ENCODE measurements at regions not wholly inside any gene's neighbourhood (a gene's known extent, or its start where the extent isn't known, plus 50 kb on each side); places are given as distances from the start of the nearest gene placed in this dataset.

- H3K9me3 Mint-ChIP-seq: no peaks in the 10 kb centered on the region
- no peak overlapping the region for H3K27ac Mint-ChIP-seq (ENCODE audit: unreplicated experiment)
- H3K36me3 Mint-ChIP-seq (ENCODE audit: low read depth): no peaks in the 10 kb centered on the region
- no peaks in the 10 kb centered on the region for H3K4me1 Mint-ChIP-seq
- no peaks in the 10 kb centered on the region for H3K27me3 Mint-ChIP-seq (ENCODE audit: low read depth)
- TF ChIP-seq CTCF (conservative IDR thresholded peaks at IDR 0.05): no peak
- DNase-seq (ENCODE audit: low read depth, low spot score): no peak
- H3K4me3 Mint-ChIP-seq: no peak overlapping the region
Measured at GRCh38 chr4:159428293-159428692, 325.4 kb downstream of the RAPGEF2 start.

GRCh38 chr4:159428975-159429692, 326.3 kb downstream of the RAPGEF2 start:
- no peak for DNase-seq (ENCODE audit: low read depth, low spot score)
- Mint-ChIP-seq H3K4me1 (no peaks in the 10 kb centered on the region), H3K9me3 (no peaks in the 10 kb centered on the region), H3K27me3 (ENCODE audit: low read depth) (no peaks in the 10 kb centered on the region), H3K27ac (ENCODE audit: unreplicated experiment) (no peak overlapping the region), H3K36me3 (ENCODE audit: low read depth) (no peaks in the 10 kb centered on the region), H3K4me3 (no peak overlapping the region)
- TF ChIP-seq CTCF (conservative IDR thresholded peaks at IDR 0.05): no peak

- Mint-ChIP-seq H3K4me3 (no peak overlapping the region), H3K27ac (ENCODE audit: unreplicated experiment) (no peak overlapping the region), H3K36me3 (ENCODE audit: low read depth) (no peaks in the 10 kb centered on the region), H3K4me1 (no peaks in the 10 kb centered on the region), H3K27me3 (ENCODE audit: low read depth) (no peaks in the 10 kb centered on the region), H3K9me3 (no peaks in the 10 kb centered on the region)
- DNase-seq (ENCODE audit: low read depth, low spot score): no peak
- TF ChIP-seq CTCF (conservative IDR thresholded peaks at IDR 0.05): no peak
Measured at GRCh38 chr4:159429693-159430035, 326.8 kb downstream of the RAPGEF2 start.

- H3K27me3 Mint-ChIP-seq (ENCODE audit: low read depth): no peaks in the 10 kb centered on the region
- no peak for TF ChIP-seq CTCF (conservative IDR thresholded peaks at IDR 0.05)
- no peak for DNase-seq (ENCODE audit: low read depth, low spot score)
- H3K36me3 Mint-ChIP-seq (ENCODE audit: low read depth): no peaks in the 10 kb centered on the region
- no peak overlapping the region for H3K4me3 Mint-ChIP-seq
- no peaks in the 10 kb centered on the region for H3K4me1 Mint-ChIP-seq
- no peaks in the 10 kb centered on the region for H3K9me3 Mint-ChIP-seq
- H3K27ac Mint-ChIP-seq (ENCODE audit: unreplicated experiment): no peak overlapping the region
Measured at GRCh38 chr4:159430896-159431295, 328.0 kb downstream of the RAPGEF2 start.

GRCh38 chr4:159432436-159432835, 329.6 kb downstream of the RAPGEF2 start:
- no peak overlapping the region for H3K4me3 Mint-ChIP-seq
- no peak for TF ChIP-seq CTCF (conservative IDR thresholded peaks at IDR 0.05)
- no peaks in the 10 kb centered on the region for H3K36me3 Mint-ChIP-seq (ENCODE audit: low read depth)
- H3K27me3 Mint-ChIP-seq (ENCODE audit: low read depth): no peaks in the 10 kb centered on the region
- H3K27ac Mint-ChIP-seq (ENCODE audit: unreplicated experiment): no peak overlapping the region
- DNase-seq (ENCODE audit: low read depth, low spot score): no peak
- H3K4me1 Mint-ChIP-seq: no peaks in the 10 kb centered on the region
- no peaks in the 10 kb centered on the region for H3K9me3 Mint-ChIP-seq

Measured in neural crest cell (in vitro differentiated cells).